ENCODE measurements at regions not wholly inside any gene's neighbourhood (a gene's known extent, or its start where the extent isn't known, plus 50 kb on each side); places are given as distances from the start of the nearest gene placed in this dataset.
"Not testable (repeated sequence)": the region's sequence is repeated elsewhere in the genome, so short reads cannot be mapped to it uniquely, and the experiment has no call there.

- CTCF ChIA-PET, result interaction anchor here (0.8 kb wide), 1 partner anchor 15 kb away, joined by 3 read pairs; no protein-coding TSS in a partner anchor
- H3K27me3 ChIP-seq (ENCODE audit: control insufficient read depth, insufficient read depth, low read length), result no peaks in the 10 kb centered on the region
- DNase-seq (ENCODE audit: low read depth, low spot score), result no peak
- POLR2A ChIA-PET, result interaction anchor here (0.7 kb wide), 1 partner anchor 68 kb away, joined by 3 read pairs; no protein-coding TSS in a partner anchor
- no peak for TF ChIP-seq CTCF (IDR thresholded peaks at IDR 0.05; ENCODE audit: low read depth, low read length)
- H3K9me3 ChIP-seq (ENCODE audit: control insufficient read depth, insufficient read depth, low read length), result no peaks in the 10 kb centered on the region
- no peak overlapping the region for H3K27ac ChIP-seq (ENCODE audit: low read depth, low read length)
- H3K4me3 ChIP-seq (ENCODE audit: low read depth, low read length), result no peak overlapping the region
These were observed 349.1 kb upstream of the FLRT2 start for GRCh38 chr14:85180876-85181275.

GRCh38 chr14:85182282-85182681, 347.7 kb upstream of the FLRT2 start:
- H3K27ac ChIP-seq (ENCODE audit: low read depth, low read length), result no peak overlapping the region
- H3K4me3 ChIP-seq (ENCODE audit: low read depth, low read length), result no peak overlapping the region
- ChIA-PET POLR2A (no interaction called here), CTCF (interaction anchor here (0.6 kb wide), 1 partner anchor 746 kb away, joined by 4 read pairs; no protein-coding TSS in a partner anchor)
- H3K9me3 ChIP-seq (ENCODE audit: control insufficient read depth, insufficient read depth, low read length), result no peaks in the 10 kb centered on the region
- no peaks in the 10 kb centered on the region for H3K27me3 ChIP-seq (ENCODE audit: control insufficient read depth, insufficient read depth, low read length)
- no peak for DNase-seq (ENCODE audit: low read depth, low spot score)
- no peak for TF ChIP-seq CTCF (IDR thresholded peaks at IDR 0.05; ENCODE audit: low read depth, low read length)

- ChIA-PET CTCF (no interaction called here), POLR2A (no interaction called here)
- Histone ChIP-seq H3K4me3 (ENCODE audit: low read depth, low read length) (no peak overlapping the region), H3K27ac (ENCODE audit: low read depth, low read length) (no peak overlapping the region), H3K9me3 (ENCODE audit: control insufficient read depth, insufficient read depth, low read length) (no peaks in the 10 kb centered on the region), H3K27me3 (ENCODE audit: control insufficient read depth, insufficient read depth, low read length) (no peaks in the 10 kb centered on the region)
- no peak for DNase-seq (ENCODE audit: low read depth, low spot score)
- TF ChIP-seq CTCF (IDR thresholded peaks at IDR 0.05; ENCODE audit: low read depth, low read length), result no peak
These were observed 343.9 kb upstream of the FLRT2 start for GRCh38 chr14:85186082-85186481.

GRCh38 chr14:85187521-85187920, 342.4 kb upstream of the FLRT2 start:
- Histone ChIP-seq H3K27me3 (ENCODE audit: control insufficient read depth, insufficient read depth, low read length) (no peaks in the 10 kb centered on the region), H3K4me3 (ENCODE audit: low read depth, low read length) (no peak overlapping the region), H3K27ac (ENCODE audit: low read depth, low read length) (no peak overlapping the region), H3K9me3 (ENCODE audit: control insufficient read depth, insufficient read depth, low read length) (no peaks in the 10 kb centered on the region)
- TF ChIP-seq CTCF (IDR thresholded peaks at IDR 0.05; ENCODE audit: low read depth, low read length), result no peak
- CTCF ChIA-PET, result interaction anchor here (1.2 kb wide), 1 partner anchor 8 kb away, joined by 5 read pairs; no protein-coding TSS in a partner anchor
- POLR2A ChIA-PET, result no interaction called here
- DNase-seq (ENCODE audit: low read depth, low spot score), result no peak

- no peak for DNase-seq (ENCODE audit: low read depth, low spot score)
- CTCF ChIA-PET, result no interaction called here
- Histone ChIP-seq H3K27me3 (ENCODE audit: control insufficient read depth, insufficient read depth, low read length) (no peaks in the 10 kb centered on the region), H3K27ac (ENCODE audit: low read depth, low read length) (no peak overlapping the region), H3K9me3 (ENCODE audit: control insufficient read depth, insufficient read depth, low read length) (no peaks in the 10 kb centered on the region), H3K4me3 (ENCODE audit: low read depth, low read length) (no peak overlapping the region)
- POLR2A ChIA-PET, result no interaction called here
- TF ChIP-seq CTCF (IDR thresholded peaks at IDR 0.05; ENCODE audit: low read depth, low read length), result no peak
These were observed 341.1 kb upstream of the FLRT2 start for GRCh38 chr14:85188836-85189235.

GRCh38 chr14:85189253-85189652, 340.7 kb upstream of the FLRT2 start:
- H3K4me3 ChIP-seq (ENCODE audit: low read depth, low read length); POLR2A ChIA-PET; DNase-seq (ENCODE audit: low read depth, low spot score); H3K27ac ChIP-seq (ENCODE audit: low read depth, low read length); CTCF ChIA-PET; H3K9me3 ChIP-seq (ENCODE audit: control insufficient read depth, insufficient read depth, low read length); H3K27me3 ChIP-seq (ENCODE audit: control insufficient read depth, insufficient read depth, low read length): not testable (repeated sequence)
